ENCODE measurements at regions not wholly inside any gene's neighbourhood (a gene's known extent, or its start where the extent isn't known, plus 50 kb on each side); places are given as distances from the start of the nearest gene placed in this dataset.

DNA sequence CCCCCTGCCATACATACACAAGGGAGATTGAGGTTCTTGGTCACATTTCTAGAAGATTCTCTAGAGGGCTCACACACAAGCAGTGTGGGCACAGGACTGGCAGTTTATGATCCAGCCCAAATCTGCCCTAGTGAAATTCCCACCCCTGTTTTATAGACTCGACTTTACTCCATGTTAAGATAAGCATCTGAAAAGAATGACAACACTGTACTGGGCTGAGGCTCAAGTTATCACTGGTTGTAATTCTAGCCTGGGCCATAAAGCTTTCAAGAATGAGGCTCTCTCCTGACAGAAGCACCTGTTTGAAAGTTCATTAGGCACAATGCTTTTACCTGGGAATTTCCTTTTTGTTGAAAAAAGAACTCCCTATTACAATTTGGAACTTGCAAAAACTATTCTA lies 195.6 kb upstream of the GLI3 start:
- DNase-seq (ENCODE audit: low read depth, low spot score) = no peak
- TF ChIP-seq, protein P1, sequence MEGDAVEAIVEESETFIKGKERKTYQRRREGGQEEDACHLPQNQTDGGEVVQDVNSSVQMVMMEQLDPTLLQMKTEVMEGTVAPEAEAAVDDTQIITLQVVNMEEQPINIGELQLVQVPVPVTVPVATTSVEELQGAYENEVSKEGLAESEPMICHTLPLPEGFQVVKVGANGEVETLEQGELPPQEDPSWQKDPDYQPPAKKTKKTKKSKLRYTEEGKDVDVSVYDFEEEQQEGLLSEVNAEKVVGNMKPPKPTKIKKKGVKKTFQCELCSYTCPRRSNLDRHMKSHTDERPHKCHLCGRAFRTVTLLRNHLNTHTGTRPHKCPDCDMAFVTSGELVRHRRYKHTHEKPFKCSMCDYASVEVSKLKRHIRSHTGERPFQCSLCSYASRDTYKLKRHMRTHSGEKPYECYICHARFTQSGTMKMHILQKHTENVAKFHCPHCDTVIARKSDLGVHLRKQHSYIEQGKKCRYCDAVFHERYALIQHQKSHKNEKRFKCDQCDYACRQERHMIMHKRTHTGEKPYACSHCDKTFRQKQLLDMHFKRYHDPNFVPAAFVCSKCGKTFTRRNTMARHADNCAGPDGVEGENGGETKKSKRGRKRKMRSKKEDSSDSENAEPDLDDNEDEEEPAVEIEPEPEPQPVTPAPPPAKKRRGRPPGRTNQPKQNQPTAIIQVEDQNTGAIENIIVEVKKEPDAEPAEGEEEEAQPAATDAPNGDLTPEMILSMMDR (conservative IDR thresholded peaks at IDR 0.05) = no peak
- H3K27ac Mint-ChIP-seq (ENCODE audit: unreplicated experiment) = no peak overlapping the region
- no peaks in the 10 kb centered on the region for H3K27me3 Mint-ChIP-seq (ENCODE audit: low read depth)
- H3K36me3 Mint-ChIP-seq (ENCODE audit: low read depth) = peaks cover 2% of the 10 kb centered on the region
- H3K4me3 Mint-ChIP-seq = no peak overlapping the region
- H3K4me1 Mint-ChIP-seq = peaks cover 12% of the 10 kb centered on the region
- H3K9me3 Mint-ChIP-seq = peaks cover 12% of the 10 kb centered on the region

DNA sequence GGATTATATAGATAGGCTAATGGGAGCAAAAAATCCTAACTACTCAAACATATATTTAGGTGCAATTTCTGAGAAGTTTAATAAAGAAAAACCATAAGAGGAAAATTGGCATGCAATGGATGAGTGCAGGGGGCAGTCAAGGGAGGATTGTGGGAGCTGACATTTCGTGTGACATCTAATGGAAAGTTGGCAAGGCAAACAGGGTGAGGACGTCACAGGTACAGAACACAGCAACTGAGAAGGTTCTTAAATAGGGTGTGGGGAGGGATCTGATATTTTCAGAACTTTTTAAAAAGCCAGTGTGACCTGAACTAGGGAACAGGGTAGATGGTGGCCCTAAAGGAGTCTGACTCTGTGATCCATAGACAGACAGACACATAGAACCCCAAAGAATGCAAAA lies 194.9 kb upstream of the GLI3 start:
- H3K4me3 Mint-ChIP-seq = no peak overlapping the region
- DNase-seq (ENCODE audit: low read depth, low spot score) = no peak
- TF ChIP-seq, protein P1 (conservative IDR thresholded peaks at IDR 0.05) = no peak
- no peak overlapping the region for H3K27ac Mint-ChIP-seq (ENCODE audit: unreplicated experiment)
- peaks cover 2% of the 10 kb centered on the region for H3K36me3 Mint-ChIP-seq (ENCODE audit: low read depth)
- peaks cover 11% of the 10 kb centered on the region for H3K9me3 Mint-ChIP-seq
- peaks cover 12% of the 10 kb centered on the region for H3K4me1 Mint-ChIP-seq
- H3K27me3 Mint-ChIP-seq (ENCODE audit: low read depth) = no peaks in the 10 kb centered on the region

DNA sequence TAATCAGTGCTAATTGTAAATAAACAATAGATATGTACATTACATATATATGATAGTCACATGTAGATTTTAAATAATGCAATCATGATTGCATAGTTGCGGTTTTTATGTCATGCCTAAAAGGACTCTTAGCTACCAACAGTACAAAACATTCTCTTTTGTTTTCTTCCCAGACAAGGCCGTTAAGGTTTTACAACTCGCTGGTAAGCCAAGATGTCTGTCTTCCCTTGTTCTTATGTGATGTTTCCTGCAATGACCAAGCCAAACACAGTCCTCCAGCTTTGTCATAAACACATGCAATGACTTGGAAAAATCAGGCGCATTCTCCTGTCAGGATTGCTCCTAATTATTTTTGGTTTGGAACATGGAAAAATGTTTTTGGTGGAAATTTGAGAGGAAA lies 192.3 kb upstream of the GLI3 start:
- H3K4me1 Mint-ChIP-seq = peaks cover 12% of the 10 kb centered on the region
- no peak overlapping the region for H3K27ac Mint-ChIP-seq (ENCODE audit: unreplicated experiment)
- H3K9me3 Mint-ChIP-seq = peaks cover 2% of the 10 kb centered on the region
- DNase-seq (ENCODE audit: low read depth, low spot score) = no peak
- TF ChIP-seq, protein P1 (conservative IDR thresholded peaks at IDR 0.05) = no peak
- H3K4me3 Mint-ChIP-seq = no peak overlapping the region
- H3K27me3 Mint-ChIP-seq (ENCODE audit: low read depth) = no peaks in the 10 kb centered on the region
- no peaks in the 10 kb centered on the region for H3K36me3 Mint-ChIP-seq (ENCODE audit: low read depth)

DNA sequence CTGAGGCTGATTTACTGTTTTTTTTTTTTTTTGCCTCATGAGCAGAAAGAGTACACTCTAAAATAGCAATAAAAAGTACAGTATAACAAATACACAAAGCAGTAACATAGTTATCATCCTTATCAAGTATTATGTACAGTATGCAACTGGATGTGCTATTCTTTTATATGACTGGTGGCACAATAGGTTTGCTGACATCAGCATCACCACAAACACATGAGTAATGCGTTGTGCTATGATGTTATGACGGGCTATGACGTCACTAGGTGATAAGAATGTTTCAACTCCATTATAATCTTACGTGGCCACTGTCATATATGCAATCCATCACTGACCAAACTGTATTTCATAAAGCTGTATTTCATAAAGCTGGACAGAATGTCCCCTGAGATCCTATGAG lies 189.2 kb upstream of the GLI3 start:
- Mint-ChIP-seq H3K9me3 (peaks cover 2% of the 10 kb centered on the region), H3K4me3 (no peak overlapping the region)
- TF ChIP-seq, protein P1 (conservative IDR thresholded peaks at IDR 0.05) = no peak

DNA sequence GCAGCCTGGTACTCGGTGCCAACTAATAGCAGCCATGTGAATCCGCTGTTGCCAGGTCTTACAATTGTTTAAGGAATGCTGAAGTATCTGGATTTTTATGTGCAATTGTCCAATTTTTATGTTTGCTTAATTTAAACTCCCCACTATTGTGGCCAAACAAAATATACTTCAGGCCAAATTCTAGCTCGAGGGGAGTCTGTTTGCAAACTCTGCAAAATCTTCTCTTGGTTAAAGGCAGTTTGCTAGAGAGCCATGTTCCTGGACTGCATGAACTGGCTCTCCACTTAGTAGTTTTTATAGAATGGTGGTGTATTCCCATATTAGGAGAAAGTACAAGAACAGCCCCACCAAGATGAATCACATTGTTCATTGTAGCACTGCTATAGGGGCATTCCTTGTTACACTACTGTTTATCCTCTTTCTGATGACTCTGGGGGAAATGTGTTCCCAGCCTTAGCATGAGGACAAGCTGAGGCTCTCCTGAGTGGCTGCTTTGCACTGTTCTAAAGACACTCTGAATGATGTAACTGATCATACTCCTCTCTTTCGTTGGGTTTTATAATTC lies 178.0 kb upstream of the GLI3 start:
- H3K4me3 Mint-ChIP-seq = no peak overlapping the region
- no peaks in the 10 kb centered on the region for H3K36me3 Mint-ChIP-seq (ENCODE audit: low read depth)
- no peak for DNase-seq (ENCODE audit: low read depth, low spot score)
- no peak overlapping the region for H3K27ac Mint-ChIP-seq (ENCODE audit: unreplicated experiment)
- no peaks in the 10 kb centered on the region for H3K9me3 Mint-ChIP-seq
- TF ChIP-seq, protein P1 (conservative IDR thresholded peaks at IDR 0.05) = no peak
- no peaks in the 10 kb centered on the region for H3K27me3 Mint-ChIP-seq (ENCODE audit: low read depth)
- H3K4me1 Mint-ChIP-seq = no peaks in the 10 kb centered on the region

More for the DNA sequence above, 189.2 kb upstream of the GLI3 start:
- H3K4me1 Mint-ChIP-seq = peaks cover 16% of the 10 kb centered on the region
- no peak overlapping the region for H3K27ac Mint-ChIP-seq (ENCODE audit: unreplicated experiment)
- no peaks in the 10 kb centered on the region for H3K27me3 Mint-ChIP-seq (ENCODE audit: low read depth)
- no peaks in the 10 kb centered on the region for H3K36me3 Mint-ChIP-seq (ENCODE audit: low read depth)
- no peak for DNase-seq (ENCODE audit: low read depth, low spot score)
